OCI-LY1 (cell line): ENCODE measurements at regions not wholly inside any gene's neighbourhood (a gene's known extent, or its start where the extent isn't known, plus 50 kb on each side); places are given as distances from the start of the nearest gene placed in this dataset.

Experiments used
- H2AFZ ChIP-seq: fragments of 200-600 bp; sonication (generic), shearing (Covaris generic); 2 replicates; pipeline ENCODE4 v1.6.0; 2014; ENCODE audit warnings: antibody characterized with exemption, mild to moderate bottlenecking, low read length
- H3F3A ChIP-seq: fragments of 200-600 bp; sonication (generic), shearing (Covaris generic); 2 replicates; pipeline ENCODE4 v1.6.0; 2014; ENCODE audit warnings: mild to moderate bottlenecking, antibody characterized with exemption, low read length, moderate library complexity; ENCODE audit not compliant: insufficient read depth
- H3K27ac ChIP-seq: fragments of 200-600 bp; sonication (generic); 2 replicates; pipeline ENCODE4 v1.5.1; 2014; ENCODE audit warnings: low read length, mixed run types, mild to moderate bottlenecking, low read depth; ENCODE audit not compliant: poor library complexity, severe bottlenecking
- H3K27me3 ChIP-seq: fragments of 200-600 bp; sonication (generic); 2 replicates; pipeline ENCODE4 v1.6.0; 2014; ENCODE audit warnings: antibody characterized with exemption, mild to moderate bottlenecking, low read length, moderate library complexity; ENCODE audit not compliant: insufficient read depth
- H3K36me3 ChIP-seq: fragments of 200-600 bp; sonication (generic); 2 replicates; pipeline ENCODE4 v1.6.1; 2014; ENCODE audit warnings: mild to moderate bottlenecking, antibody characterized with exemption, low read length, moderate library complexity, mixed read lengths; ENCODE audit not compliant: insufficient read depth
- H3K4me1 ChIP-seq: fragments of 200-600 bp; sonication (generic); 2 replicates; pipeline ENCODE4 v1.5.1; 2014; ENCODE audit warnings: mild to moderate bottlenecking, low read length, moderate library complexity; ENCODE audit not compliant: insufficient read depth, severe bottlenecking
- H3K4me2 ChIP-seq: fragments of 200-600 bp; sonication (generic), shearing (Covaris generic); 2 replicates; pipeline ENCODE4 v1.6.1; 2014; ENCODE audit warnings: low read length
- H3K4me3 ChIP-seq: fragments of 200-600 bp; sonication (generic); 2 replicates; pipeline ENCODE4 v1.5.1; 2014; ENCODE audit warnings: low read length, low read depth, mild to moderate bottlenecking, mixed read lengths; ENCODE audit not compliant: poor library complexity, severe bottlenecking
- H3K79me2 ChIP-seq: fragments of 200-600 bp; shearing (Covaris generic); 2 replicates; pipeline ENCODE4 v1.6.1; 2016; ENCODE audit warnings: mixed run types, low read length, mixed read lengths; ENCODE audit not compliant: insufficient read depth
- H3K9ac ChIP-seq: fragments of 200-600 bp; sonication (generic), shearing (Covaris generic); 2 replicates; pipeline ENCODE4 v1.6.1; 2014; ENCODE audit warnings: mild to moderate bottlenecking, low read length, mixed read lengths
- H3K9me2 ChIP-seq: fragments of 200-600 bp; sonication (generic), shearing (Covaris generic); 2 replicates; pipeline ENCODE4 v1.6.1; 2014; ENCODE audit warnings: low read depth, mild to moderate bottlenecking, low read length, mixed read lengths
- H3K9me3 ChIP-seq: fragments of 200-600 bp; shearing (Covaris generic); 2 replicates; pipeline ENCODE4 v1.6.1; 2014; ENCODE audit warnings: low read length, mixed read lengths
- H4K20me1 ChIP-seq: fragments of 200-600 bp; sonication (generic), shearing (Covaris generic); 2 replicates; pipeline ENCODE4 v1.6.0; 2016; ENCODE audit warnings: mild to moderate bottlenecking, low read length; ENCODE audit not compliant: insufficient read depth
- CTCF ChIP-seq: fragments of 200-600 bp; sonication (generic), shearing (Covaris generic); IDR thresholded peaks from 2 replicates; pipeline ENCODE4 v1.5.1; 2017; ENCODE audit warnings: mild to moderate bottlenecking, antibody characterized with exemption, low read length, moderate library complexity, mixed read lengths
- EZH2 ChIP-seq: fragments of 200-600 bp; sonication (generic), shearing (Covaris generic); IDR thresholded peaks from 2 replicates; pipeline ENCODE4 v1.8.0; 2017; ENCODE audit warnings: borderline replicate concordance, mixed run types, mild to moderate bottlenecking, antibody characterized with exemption, low read length, moderate library complexity, mixed read lengths

GRCh38 chr3:181512787-181513186, 198.9 kb upstream of the SOX2 start:
- TF ChIP-seq EZH2 (no peak), CTCF (no peak)
- no peaks in the 10 kb centered on the region for H4K20me1 ChIP-seq
- H3K4me1 ChIP-seq: peaks cover 22% of the 10 kb centered on the region

GRCh38 chr3:181510500-181510899, 201.2 kb upstream of the SOX2 start:
- Histone ChIP-seq H3K36me3 (no peaks in the 10 kb centered on the region; the same call in 1 of the 2 replicates), H3K27me3 (no peaks in the 10 kb centered on the region)

More at GRCh38 chr3:181512787-181513186, 198.9 kb upstream of the SOX2 start:
- Histone ChIP-seq H3K9me3 (peaks cover 19% of the 10 kb centered on the region), H3K79me2 (no peaks in the 10 kb centered on the region), H3K27ac (no peak overlapping the region), H2AFZ (no peak overlapping the region), H3F3A (no peaks in the 10 kb centered on the region), H3K4me2 (no peak overlapping the region), H3K9me2 (no peaks in the 10 kb centered on the region), H3K9ac (no peak overlapping the region), H3K27me3 (no peaks in the 10 kb centered on the region), H3K36me3 (no peaks in the 10 kb centered on the region; the same call in 1 of the 2 replicates), H3K4me3 (no peak overlapping the region)

GRCh38 chr3:181497358-181497757, 214.4 kb upstream of the SOX2 start:
- Histone ChIP-seq H3K9ac (no peak overlapping the region), H3K27me3 (no peaks in the 10 kb centered on the region), H4K20me1 (no peaks in the 10 kb centered on the region), H3K9me3 (no peaks in the 10 kb centered on the region), H3K4me1 (peaks cover 78% of the 10 kb centered on the region), H3K27ac (peak overlapping the region; percentile 5), H3K36me3 (no peaks in the 10 kb centered on the region), H3F3A (no peaks in the 10 kb centered on the region), H3K9me2 (no peaks in the 10 kb centered on the region), H3K4me3 (no peak overlapping the region), H3K79me2 (no peaks in the 10 kb centered on the region), H3K4me2 (peak overlapping the region; percentile 13; the same call in 1 of the 2 replicates), H2AFZ (no peak overlapping the region)
- TF ChIP-seq EZH2 (no peak), CTCF (no peak)

More at GRCh38 chr3:181510500-181510899, 201.2 kb upstream of the SOX2 start:
- H3K9ac ChIP-seq: no peak overlapping the region
- no peak overlapping the region for H2AFZ ChIP-seq
- H3K79me2 ChIP-seq: no peaks in the 10 kb centered on the region
- no peak overlapping the region for H3K4me2 ChIP-seq
- H3K9me3 ChIP-seq: peaks cover 19% of the 10 kb centered on the region
- TF ChIP-seq EZH2 (no peak), CTCF (no peak)
- H3K4me1 ChIP-seq: peaks cover 28% of the 10 kb centered on the region
- no peaks in the 10 kb centered on the region for H3K9me2 ChIP-seq
- H3K27ac ChIP-seq: no peak overlapping the region
- H3K4me3 ChIP-seq: no peak overlapping the region
- H3F3A ChIP-seq: no peaks in the 10 kb centered on the region
- H4K20me1 ChIP-seq: no peaks in the 10 kb centered on the region
